Prostate gland (tissue), 2 donors: ENCODE measurements at regions not wholly inside any gene's neighbourhood (a gene's known extent, or its start where the extent isn't known, plus 50 kb on each side); places are given as distances from the start of the nearest gene placed in this dataset.

Experiments used
- POLR2A ChIP-seq: fragments of 450-650 bp; IDR thresholded peaks from one replicate; pipeline ENCODE4 v1.6.1; 2016; ENCODE audit warnings: antibody characterized with exemption, mild to moderate bottlenecking
- TF ChIP-seq, protein P1 (sequence below), 4 experiments: fragments of 200-600 bp in 2 of 4; fragments of 450-650 bp in 2 of 4; sonication (generic) in 2 of 4; IDR thresholded peaks; 1 replicate in 3 of 4; 2 replicates in 1 of 4; pipeline ENCODE4 v1.5.1; 2016 to 2019; ENCODE audit warnings: antibody characterized with exemption in 4 of 4, mild to moderate bottlenecking in 2 of 4, moderate library complexity in 2 of 4

DNA sequence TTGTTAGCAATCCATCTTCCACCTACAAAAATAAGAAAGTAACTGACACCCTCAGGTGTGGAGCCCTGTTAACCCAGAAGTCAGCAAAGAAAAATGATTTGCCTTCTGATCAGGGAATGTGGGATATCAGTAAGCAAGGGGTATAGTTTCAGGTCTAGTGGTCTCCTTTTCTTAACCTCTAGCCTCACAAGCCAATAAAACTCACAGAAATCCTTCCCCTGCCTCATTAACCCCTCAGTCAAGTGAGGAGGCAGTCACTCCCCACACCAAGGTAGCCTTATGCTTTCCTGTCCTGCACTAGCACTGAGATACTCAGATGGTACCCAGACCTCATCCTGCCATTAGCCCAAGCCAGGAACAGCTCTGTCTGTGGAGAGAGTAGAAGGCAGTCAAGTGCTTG lies 103.4 kb upstream of the VASH1 start:
- TF ChIP-seq, protein P1, sequence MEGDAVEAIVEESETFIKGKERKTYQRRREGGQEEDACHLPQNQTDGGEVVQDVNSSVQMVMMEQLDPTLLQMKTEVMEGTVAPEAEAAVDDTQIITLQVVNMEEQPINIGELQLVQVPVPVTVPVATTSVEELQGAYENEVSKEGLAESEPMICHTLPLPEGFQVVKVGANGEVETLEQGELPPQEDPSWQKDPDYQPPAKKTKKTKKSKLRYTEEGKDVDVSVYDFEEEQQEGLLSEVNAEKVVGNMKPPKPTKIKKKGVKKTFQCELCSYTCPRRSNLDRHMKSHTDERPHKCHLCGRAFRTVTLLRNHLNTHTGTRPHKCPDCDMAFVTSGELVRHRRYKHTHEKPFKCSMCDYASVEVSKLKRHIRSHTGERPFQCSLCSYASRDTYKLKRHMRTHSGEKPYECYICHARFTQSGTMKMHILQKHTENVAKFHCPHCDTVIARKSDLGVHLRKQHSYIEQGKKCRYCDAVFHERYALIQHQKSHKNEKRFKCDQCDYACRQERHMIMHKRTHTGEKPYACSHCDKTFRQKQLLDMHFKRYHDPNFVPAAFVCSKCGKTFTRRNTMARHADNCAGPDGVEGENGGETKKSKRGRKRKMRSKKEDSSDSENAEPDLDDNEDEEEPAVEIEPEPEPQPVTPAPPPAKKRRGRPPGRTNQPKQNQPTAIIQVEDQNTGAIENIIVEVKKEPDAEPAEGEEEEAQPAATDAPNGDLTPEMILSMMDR (IDR thresholded peaks at IDR 0.05) = no peak
- no peak for TF ChIP-seq POLR2A
